ENCODE measurements at regions not wholly inside any gene's neighbourhood (a gene's known extent, or its start where the extent isn't known, plus 50 kb on each side); places are given as distances from the start of the nearest gene placed in this dataset.

GRCh38 chr15:92524161-92524560, 130.5 kb downstream of the ST8SIA2 start:
- H3K27ac ChIP-seq (ENCODE audit: low read length) = no peak overlapping the region
- no peaks in the 10 kb centered on the region for H3K79me2 ChIP-seq (ENCODE audit: low read length)
- no peak for TF ChIP-seq EZH2phosphoT487 (IDR thresholded peaks at IDR 0.05; ENCODE audit: low read depth)
- TF ChIP-seq, protein P1, sequence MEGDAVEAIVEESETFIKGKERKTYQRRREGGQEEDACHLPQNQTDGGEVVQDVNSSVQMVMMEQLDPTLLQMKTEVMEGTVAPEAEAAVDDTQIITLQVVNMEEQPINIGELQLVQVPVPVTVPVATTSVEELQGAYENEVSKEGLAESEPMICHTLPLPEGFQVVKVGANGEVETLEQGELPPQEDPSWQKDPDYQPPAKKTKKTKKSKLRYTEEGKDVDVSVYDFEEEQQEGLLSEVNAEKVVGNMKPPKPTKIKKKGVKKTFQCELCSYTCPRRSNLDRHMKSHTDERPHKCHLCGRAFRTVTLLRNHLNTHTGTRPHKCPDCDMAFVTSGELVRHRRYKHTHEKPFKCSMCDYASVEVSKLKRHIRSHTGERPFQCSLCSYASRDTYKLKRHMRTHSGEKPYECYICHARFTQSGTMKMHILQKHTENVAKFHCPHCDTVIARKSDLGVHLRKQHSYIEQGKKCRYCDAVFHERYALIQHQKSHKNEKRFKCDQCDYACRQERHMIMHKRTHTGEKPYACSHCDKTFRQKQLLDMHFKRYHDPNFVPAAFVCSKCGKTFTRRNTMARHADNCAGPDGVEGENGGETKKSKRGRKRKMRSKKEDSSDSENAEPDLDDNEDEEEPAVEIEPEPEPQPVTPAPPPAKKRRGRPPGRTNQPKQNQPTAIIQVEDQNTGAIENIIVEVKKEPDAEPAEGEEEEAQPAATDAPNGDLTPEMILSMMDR (IDR thresholded peaks at IDR 0.05; ENCODE audit: low read depth, low read length) = no peak
- no peak overlapping the region for H3K4me3 ChIP-seq (ENCODE audit: low read length)
- no peak overlapping the region for H3K4me2 ChIP-seq (ENCODE audit: low read length)
- H3K9me3 ChIP-seq (ENCODE audit: insufficient read depth, low read length) = no peaks in the 10 kb centered on the region
- peaks cover 7% of the 10 kb centered on the region; the same call in 1 of the 2 replicates for H3K27me3 ChIP-seq (ENCODE audit: low read depth, low read length)
- H3K4me1 ChIP-seq (ENCODE audit: low read length) = no peaks in the 10 kb centered on the region
- H3K36me3 ChIP-seq (replicated peaks; ENCODE audit: low read depth, low read length) = no peaks in the 10 kb centered on the region
- H4K20me1 ChIP-seq (ENCODE audit: insufficient read depth, low read length) = no peaks in the 10 kb centered on the region
- no peak overlapping the region for H2AFZ ChIP-seq (ENCODE audit: low read depth, low read length)
- no peak overlapping the region for H3K9ac ChIP-seq (ENCODE audit: low read length)

DNA sequence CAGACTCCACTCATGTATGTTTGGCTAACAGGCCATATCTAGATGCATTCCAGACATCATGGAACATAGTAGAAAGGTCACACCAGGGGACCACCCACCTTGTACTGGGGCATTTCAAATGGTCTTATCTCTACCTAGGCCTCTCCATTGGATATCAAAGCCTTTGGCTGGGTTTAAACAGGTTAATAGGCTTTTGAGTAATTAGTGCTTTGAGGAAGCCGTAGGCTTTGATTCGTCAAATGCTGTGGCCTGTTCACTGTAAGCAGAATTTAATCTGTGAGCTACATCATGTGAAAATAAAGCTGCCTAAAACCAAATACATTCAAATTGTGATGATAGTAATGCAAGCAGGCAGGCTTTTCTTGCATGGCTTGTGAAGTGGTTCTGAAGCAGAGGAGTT, 129.5 kb downstream of the ST8SIA2 start:
- no peaks in the 10 kb centered on the region for H3K36me3 ChIP-seq (replicated peaks; ENCODE audit: low read depth, low read length)
- H4K20me1 ChIP-seq (ENCODE audit: insufficient read depth, low read length) = no peaks in the 10 kb centered on the region
- no peak overlapping the region for H3K27ac ChIP-seq (ENCODE audit: low read length)
- no peaks in the 10 kb centered on the region for H3K79me2 ChIP-seq (ENCODE audit: low read length)
- no peak overlapping the region for H2AFZ ChIP-seq (ENCODE audit: low read depth, low read length)
- H3K4me3 ChIP-seq (ENCODE audit: low read length) = no peak overlapping the region
- H3K9ac ChIP-seq (ENCODE audit: low read length) = no peak overlapping the region
- peaks cover 7% of the 10 kb centered on the region; the same call in 1 of the 2 replicates for H3K27me3 ChIP-seq (ENCODE audit: low read depth, low read length)
- TF ChIP-seq, protein P1 (IDR thresholded peaks at IDR 0.05; ENCODE audit: low read depth, low read length) = no peak
- no peak for TF ChIP-seq EZH2phosphoT487 (IDR thresholded peaks at IDR 0.05; ENCODE audit: low read depth)
- H3K4me2 ChIP-seq (ENCODE audit: low read length) = no peak overlapping the region
- H3K9me3 ChIP-seq (ENCODE audit: insufficient read depth, low read length) = no peaks in the 10 kb centered on the region
- H3K4me1 ChIP-seq (ENCODE audit: low read length) = no peaks in the 10 kb centered on the region

DNA sequence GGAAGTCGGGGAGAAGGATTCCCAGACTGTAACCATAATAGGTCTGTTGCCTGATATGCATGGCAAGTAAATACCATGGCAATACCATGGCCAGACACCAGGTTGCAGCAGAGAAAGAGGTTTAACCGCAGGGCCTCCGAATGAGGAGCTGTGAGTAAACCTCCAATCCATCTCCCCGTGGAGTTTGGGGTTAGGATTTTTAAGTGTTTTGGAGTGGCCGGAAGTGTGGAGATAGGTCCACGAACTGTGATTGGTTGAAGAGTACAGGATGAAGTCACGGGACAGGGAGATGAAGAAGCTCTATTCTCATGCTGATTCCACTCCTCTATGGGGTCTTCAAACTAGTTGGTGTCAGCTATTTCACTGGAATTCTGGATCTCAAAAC, 127.9 kb downstream of the ST8SIA2 start:
- H2AFZ ChIP-seq (ENCODE audit: low read depth, low read length) = peak overlapping the region; percentile 23; the same call in 1 of the 2 replicates
- H3K4me2 ChIP-seq (ENCODE audit: low read length) = no peak overlapping the region
- no peak for TF ChIP-seq EZH2phosphoT487 (IDR thresholded peaks at IDR 0.05; ENCODE audit: low read depth)
- TF ChIP-seq, protein P1 (IDR thresholded peaks at IDR 0.05; ENCODE audit: low read depth, low read length) = peak; percentile 70

DNA sequence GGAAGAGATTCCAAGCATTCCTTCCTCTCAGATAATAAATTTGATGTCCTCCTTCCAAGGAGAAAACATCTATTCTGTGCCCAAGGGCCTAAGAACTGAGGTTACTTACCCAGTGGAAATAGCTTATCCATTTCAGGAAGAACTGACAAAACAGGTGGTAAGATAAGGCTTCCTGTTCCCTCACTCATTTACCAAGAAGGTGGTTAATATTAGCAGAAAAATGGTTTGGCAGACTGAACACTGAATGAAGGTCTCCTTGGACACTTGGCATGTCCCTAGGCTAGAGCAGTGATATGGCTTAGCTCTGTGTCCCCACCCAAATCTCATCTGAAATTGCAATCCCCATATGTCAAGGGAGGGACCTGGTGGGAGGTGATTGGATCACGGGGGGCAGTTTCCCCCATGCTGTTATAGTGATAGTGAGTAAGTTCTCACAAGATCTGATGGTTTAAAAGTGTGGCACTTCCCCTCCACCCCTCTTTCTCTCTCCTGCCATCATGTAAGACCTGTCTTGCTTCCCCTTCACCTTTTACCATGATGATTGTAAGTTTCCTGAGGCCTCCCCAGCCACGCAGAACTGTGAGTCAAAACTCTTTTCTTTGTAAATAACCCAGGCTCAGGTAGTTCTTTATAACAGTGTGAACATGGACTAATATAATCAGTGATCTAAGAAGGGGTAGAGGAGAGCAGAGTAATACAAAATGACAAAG, 127.4 kb downstream of the ST8SIA2 start:
- Histone ChIP-seq H3K27me3 (ENCODE audit: low read depth, low read length) (peaks cover 7% of the 10 kb centered on the region; the same call in 1 of the 2 replicates), H3K27ac (ENCODE audit: low read length) (no peak overlapping the region), H3K4me2 (ENCODE audit: low read length) (no peak overlapping the region), H2AFZ (ENCODE audit: low read depth, low read length) (no peak overlapping the region), H3K4me1 (ENCODE audit: low read length) (no peaks in the 10 kb centered on the region), H3K9me3 (ENCODE audit: insufficient read depth, low read length) (no peaks in the 10 kb centered on the region), H3K4me3 (ENCODE audit: low read length) (no peak overlapping the region), H3K79me2 (ENCODE audit: low read length) (no peaks in the 10 kb centered on the region), H3K9ac (ENCODE audit: low read length) (no peak overlapping the region), H3K36me3 (replicated peaks; ENCODE audit: low read depth, low read length) (no peaks in the 10 kb centered on the region), H4K20me1 (ENCODE audit: insufficient read depth, low read length) (no peaks in the 10 kb centered on the region)
- TF ChIP-seq, protein P1 (IDR thresholded peaks at IDR 0.05; ENCODE audit: low read depth, low read length) = no peak
- no peak for TF ChIP-seq EZH2phosphoT487 (IDR thresholded peaks at IDR 0.05; ENCODE audit: low read depth)

More for the DNA sequence above, 127.9 kb downstream of the ST8SIA2 start:
- no peak overlapping the region for H3K27ac ChIP-seq (ENCODE audit: low read length)
- no peaks in the 10 kb centered on the region for H4K20me1 ChIP-seq (ENCODE audit: insufficient read depth, low read length)
- no peaks in the 10 kb centered on the region for H3K79me2 ChIP-seq (ENCODE audit: low read length)
- H3K4me1 ChIP-seq (ENCODE audit: low read length) = no peaks in the 10 kb centered on the region
- no peak overlapping the region for H3K4me3 ChIP-seq (ENCODE audit: low read length)
- no peaks in the 10 kb centered on the region for H3K36me3 ChIP-seq (replicated peaks; ENCODE audit: low read depth, low read length)
- H3K27me3 ChIP-seq (ENCODE audit: low read depth, low read length) = peaks cover 7% of the 10 kb centered on the region; the same call in 1 of the 2 replicates
- H3K9ac ChIP-seq (ENCODE audit: low read length) = no peak overlapping the region
- no peaks in the 10 kb centered on the region for H3K9me3 ChIP-seq (ENCODE audit: insufficient read depth, low read length)
